Renal pelvis (tissue), 1 donor: ENCODE measurements at regions not wholly inside any gene's neighbourhood (a gene's known extent, or its start where the extent isn't known, plus 50 kb on each side); places are given as distances from the start of the nearest gene placed in this dataset.
"Not testable (repeated sequence)": the region's sequence is repeated elsewhere in the genome, so short reads cannot be mapped to it uniquely, and the experiment has no call there.

ENCODE experiments used
- DNase-seq: peaks from one replicate; pipeline ENCODE4 v3.0.0-alpha.2; 2013

DNA sequence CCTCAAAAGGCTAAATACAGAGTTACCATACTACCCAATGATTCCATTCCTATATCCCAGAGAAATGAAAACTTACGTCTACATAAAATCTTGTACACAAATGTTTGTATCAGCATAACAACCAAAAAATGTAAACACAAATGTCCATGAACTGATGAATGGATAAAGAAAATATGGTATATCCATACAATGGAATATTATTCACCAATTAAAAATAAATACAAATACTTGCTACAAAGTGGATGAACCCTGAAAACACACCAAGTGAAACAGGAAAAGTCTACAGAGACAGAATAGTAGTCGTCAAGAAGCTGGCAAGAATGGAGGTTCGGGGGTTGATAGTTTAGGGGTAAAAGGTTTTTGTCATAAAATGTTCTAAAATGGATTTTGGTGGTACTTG, 54.0 kb upstream of the ANKRD28 start:
- no peak for DNase-seq

DNA sequence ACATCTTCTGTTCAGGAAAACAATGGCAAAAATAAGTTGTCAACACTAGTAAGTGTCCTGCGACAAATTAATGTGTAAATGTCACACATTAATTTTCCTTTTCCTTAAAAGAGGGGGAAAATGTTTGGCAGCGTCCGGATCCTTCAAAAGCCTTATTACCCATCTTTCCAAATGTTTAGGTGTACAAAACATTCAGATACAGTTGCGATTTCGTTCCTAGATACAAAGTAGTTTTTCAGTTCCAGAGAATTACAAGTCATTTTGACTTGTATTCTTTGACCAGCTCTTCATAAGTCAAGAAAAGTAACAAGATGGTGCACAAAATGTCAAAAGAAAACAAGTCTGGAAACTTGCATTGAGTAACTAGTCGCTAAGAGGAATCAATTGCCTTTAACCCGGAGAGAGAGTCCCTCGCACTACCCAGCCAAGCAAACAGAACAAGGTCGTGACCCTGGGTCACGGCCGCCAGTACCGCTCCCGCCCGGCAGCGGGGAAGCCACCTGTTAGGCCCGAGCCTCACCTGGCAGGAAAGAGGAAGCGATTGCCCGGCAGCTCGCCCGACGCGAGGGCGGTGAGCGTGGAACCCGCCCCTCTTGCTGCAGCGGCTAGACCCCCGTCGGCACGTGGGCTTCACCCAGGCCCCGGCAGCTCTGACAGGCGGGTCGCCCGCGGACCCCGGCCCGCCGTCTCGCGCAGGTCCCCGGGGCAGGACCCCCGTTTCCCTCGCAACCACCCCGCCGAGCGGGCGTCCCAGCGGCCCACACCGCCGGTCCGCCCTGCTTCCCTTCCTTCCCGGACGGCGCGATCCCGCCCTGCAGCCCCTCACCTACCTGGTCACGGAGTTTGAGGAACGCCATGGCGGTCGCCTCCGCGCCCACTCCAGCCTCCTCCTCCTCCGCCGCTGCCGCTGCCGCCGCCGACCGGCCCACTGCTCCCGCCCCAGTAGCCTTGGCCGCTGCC, 61.0 kb upstream of the ANKRD28 start:
- peak; percentile 48 for DNase-seq

DNA sequence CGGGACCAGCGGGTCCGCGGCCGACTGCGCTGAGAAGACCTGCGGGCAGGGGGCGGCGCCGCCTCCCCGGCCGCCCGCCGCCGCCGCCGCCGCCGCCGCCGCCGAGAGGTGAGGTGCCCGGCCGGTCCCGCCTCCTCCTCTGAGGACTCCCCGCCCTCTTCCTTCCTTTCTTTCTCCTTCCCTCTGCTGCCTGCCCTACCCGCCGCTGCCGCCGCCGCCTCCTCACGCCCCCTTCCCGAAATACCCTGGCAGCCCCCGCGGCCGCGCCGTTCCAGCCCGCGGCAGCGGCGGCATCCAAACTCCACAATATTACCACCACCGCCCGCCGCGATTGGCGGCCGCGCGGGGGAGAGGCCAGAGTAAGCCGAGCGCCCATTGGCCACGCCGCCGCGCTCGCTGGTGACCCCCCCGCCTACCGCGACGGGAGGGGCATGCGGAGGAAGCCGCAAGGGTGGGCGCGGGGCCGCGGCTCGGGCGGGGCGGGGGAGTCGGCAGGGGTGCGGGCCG, 61.8 kb upstream of the ANKRD28 start:
- peak; percentile 88 for DNase-seq

DNA sequence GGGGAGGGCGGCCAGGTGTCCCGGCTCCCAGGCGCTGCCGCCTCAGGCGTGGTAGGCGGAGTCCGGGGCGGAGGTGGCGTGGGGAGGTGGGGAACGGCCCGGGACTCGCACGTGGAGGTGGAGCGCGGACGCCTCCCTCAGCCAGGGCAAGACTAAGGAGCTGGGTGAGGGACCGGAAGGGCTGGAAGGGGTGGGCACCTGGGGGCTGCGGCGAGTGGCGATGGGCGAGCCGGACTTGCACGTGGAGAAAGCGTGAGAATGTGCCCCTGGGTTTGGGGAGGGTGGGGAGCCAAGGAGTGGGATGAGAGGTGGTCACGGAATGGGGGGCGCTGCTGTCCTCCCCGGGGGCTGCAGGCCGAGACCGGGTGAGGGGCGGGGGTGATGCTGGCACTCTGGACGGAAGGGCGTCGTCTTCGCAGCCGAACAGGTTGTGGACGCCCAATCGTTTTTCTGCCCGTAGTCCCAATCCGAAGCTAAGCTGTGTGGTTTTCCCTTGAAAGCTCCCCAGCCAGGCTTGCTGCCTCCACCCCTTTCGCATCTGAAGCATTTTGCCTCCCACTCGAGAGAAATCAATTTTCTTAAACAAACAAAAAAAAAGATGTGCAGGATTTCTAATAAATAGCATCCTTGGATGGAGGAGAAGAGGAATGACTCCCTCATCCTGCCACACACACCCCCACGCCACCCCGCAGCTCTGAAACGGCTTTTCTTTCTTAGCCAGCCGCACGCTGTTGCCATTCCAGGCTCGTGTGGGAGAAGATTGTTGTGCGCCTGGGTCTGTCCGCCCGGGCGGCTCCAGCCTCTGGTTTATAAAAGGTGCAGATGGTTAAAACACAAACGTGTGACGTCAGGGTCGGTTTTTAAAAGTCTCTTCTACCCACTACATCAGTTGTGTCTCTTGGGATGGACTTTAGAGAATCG, 62.5 kb upstream of the ANKRD28 start:
- peak; percentile 54 for DNase-seq

DNA sequence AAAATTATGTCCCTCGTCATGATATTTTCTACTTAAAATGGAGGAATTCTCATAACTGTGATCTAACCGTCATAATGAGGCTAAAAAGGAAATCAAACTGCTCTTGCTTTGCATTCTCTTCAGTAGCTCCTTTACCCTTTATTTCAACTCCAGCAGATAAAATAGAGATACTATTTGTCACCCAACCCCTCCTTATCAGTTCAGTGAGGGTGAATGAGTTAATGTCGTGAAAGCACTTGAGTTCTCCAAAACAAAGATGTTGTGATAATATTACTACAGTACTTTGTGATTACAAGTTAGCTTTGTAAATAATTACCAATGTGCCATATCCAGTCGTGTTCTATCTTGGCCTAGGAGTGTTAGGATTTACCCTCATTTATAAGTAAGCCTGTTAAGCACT, 63.4 kb upstream of the ANKRD28 start:
- DNase-seq = no peak

DNA sequence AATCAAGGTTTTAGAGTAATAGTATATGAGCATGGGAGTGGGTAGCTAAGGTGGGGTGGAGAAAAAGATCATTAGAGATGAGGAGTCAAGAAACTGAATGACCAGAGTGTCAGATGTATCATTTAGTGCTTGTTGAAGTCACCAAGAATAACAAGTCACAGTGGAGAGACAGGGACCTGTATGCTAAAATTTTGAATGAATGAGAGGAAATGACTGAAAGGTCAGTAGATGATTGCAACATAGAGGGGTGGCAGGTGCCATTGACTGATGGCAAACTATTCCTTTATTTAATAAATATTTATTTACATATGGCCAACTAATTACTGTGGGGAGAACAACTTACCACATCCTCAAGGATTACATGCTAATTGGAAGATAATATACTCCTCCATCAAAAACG, 75.0 kb upstream of the ANKRD28 start:
- no peak for DNase-seq

DNA sequence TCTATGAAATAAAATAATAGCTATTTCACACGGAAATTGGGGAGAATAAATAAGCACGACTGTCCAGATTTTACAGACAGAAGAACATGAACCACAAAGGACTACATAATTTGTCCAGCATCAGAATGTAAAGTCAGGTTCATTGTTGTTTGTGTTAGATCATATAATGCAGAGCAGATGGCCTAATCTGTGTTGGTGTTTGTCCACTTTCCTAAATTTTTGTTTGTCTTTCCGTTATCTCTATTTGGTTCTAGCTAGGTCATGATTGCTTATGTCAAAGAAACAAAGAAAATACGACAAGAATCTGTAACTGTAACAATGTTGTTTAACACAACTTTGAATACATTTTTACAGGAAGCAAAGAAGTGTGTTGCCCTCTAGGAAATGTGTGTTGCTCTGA, 75.6 kb upstream of the ANKRD28 start:
- no peak for DNase-seq

DNA sequence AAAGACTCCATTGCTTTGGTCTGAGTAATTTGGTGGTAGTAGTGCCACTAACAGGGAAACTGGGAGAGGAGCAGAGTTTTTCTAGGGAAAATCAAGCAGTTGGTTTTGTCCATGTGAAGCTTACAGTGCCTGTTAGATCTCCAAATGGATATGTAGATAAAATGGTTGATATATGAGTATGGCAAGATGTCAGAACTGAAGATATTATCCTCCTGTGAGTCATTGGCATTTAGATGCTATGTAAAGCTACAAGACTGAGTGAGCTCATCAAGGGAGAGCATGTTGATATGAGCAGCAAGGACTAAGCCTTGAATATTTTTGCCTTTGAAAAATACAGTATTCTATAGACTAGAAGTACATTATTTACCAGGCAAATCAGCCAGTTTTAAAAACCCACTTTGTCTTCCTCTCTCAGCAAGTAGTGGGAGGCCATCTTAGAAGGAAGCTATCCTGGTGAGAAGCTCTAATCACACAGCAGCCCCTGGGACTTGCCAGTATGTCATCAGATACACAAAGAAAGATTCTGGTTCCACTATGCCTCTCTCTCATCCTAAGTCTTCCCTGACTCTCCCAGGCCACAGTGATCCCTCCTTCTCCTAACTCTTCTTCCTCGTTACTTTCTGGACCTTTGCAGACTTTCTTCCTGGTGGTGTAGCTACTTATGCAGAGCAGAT, 77.4 kb upstream of the ANKRD28 start:
- no peak for DNase-seq

DNA sequence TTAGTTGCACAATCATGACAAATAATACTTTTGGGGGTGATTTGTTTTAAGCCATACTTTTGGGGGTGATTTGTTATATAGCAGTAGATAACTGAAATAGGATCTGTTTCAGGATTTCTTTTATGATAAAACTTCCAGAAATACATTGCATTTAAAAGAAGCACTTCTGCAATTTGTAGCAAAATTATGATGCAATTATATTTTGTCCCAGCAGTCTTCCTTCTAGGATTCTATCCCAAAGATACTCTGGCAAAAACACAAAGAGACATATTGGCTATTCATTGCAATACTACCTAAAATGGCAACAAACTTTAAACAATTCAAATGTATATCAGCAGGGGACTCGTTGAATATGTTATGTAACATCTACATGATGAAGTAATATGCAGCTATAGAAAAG, 78.9 kb upstream of the ANKRD28 start:
- no peak for DNase-seq

DNA sequence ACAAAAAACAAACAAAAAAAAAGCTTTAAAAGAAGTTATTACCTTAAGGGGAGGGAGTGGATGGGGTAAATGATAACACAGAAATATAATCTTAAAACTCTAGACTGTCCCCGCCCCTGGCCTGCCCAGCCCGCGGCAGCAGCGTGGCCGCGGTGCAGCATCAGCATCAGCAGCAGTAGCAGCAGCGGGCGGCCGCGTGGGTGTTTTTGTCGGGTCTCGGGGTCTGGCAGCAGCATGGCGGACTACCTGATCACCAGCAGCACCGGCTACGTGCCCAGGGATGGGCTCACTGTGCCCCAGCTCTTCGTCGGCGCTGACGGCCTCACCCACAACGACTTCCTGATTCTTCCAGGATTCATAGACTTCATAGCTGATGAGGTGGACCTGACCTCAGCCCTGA, 80.0 kb upstream of the ANKRD28 start:
- no peak for DNase-seq

DNA sequence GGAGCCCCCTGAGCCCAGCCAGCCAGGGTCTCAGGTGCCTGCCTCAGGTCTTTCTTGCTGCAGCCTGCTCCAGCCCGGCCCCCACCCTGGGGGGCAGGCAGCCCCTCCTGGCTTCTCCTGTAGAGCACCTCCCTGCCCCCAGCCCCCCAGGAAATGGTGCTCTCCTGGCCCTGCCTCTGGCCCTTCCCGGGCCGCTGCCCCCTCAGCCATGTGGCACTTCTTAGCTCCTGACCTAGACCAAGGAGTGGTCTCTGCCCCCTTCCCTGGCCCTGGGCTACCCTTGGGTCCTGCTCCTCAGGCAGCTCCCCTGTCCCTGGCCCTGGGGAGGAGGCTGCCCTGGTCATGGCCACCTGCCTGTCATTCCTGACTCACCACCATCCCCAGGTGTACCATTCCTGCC, 82.0 kb upstream of the ANKRD28 start:
- DNase-seq = not testable (repeated sequence)

DNA sequence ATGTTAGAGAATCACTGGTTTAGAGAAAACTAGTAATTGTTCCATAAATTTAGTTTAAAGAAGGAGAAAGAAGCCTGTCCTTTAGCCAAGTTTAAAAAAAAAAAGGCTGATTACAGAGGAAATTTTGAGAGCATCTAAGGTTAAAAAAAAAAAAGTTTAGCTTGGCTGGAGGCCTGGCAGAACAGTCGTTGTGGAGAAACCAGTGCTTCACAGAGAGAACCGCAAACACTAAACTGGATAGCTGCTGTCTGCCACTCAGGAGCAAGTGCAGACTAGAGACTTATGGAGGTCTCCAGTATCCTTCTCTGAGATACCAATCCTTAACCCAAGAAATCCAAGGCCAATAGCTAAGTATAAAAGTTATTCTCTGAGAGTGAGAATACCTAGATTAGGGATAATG, 84.8 kb upstream of the ANKRD28 start:
- no peak for DNase-seq

DNA sequence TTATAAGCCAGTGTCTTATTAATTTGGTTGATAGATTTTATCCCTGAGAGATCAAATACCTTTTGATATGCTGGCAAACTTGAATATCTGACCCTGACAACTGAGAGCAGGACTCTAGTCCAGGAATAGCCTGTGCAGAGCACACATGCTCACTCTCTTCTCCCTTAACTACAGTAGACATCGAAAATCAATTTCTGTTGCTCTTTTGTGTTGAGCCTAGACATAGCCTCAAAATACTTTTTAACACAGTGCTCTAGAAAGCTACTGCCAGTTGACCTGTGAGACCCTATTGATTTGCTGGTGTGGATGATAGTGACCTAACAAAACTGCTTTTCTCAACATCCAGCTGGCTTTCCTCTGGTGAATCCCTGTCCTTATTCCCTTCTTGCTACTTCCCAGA, 86.4 kb upstream of the ANKRD28 start:
- DNase-seq = no peak

DNA sequence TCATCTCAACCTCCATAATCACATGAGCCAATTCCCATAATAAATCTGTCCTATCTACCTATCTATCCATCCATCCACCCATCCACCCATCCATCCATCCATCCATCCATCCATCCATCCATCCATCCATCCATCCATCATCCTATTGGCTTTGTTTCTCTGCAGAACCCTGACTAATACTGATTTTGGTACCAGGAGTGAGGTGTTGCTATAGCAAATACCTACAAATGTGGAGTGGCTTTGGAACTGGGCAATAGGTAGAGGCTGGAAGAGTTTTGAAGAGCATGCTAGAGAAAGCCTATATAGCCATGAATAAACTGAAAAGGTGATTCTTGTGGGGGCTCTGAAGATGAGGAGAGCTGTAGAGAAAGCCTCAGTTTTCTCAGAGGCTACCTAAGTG, 88.7 kb upstream of the ANKRD28 start:
- DNase-seq = no peak

DNA sequence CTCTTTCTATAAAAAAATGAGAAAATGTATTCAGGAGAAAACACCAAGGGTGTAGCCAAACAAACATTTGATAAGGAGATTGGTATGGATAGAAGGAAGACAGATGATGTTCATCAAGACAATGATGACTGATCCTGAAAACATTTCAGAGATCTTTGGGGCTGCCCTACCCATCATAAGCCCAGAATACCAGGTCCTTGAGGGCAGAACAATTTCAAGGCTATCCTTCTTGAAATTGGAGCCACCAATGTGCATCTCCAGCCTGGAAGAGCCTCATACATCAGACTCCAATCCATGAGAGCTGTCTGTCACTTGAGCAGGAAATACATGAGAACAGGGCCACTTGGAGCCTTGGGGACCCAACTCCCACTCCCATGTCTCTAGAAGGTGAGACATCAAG, 89.5 kb upstream of the ANKRD28 start:
- no peak for DNase-seq

DNA sequence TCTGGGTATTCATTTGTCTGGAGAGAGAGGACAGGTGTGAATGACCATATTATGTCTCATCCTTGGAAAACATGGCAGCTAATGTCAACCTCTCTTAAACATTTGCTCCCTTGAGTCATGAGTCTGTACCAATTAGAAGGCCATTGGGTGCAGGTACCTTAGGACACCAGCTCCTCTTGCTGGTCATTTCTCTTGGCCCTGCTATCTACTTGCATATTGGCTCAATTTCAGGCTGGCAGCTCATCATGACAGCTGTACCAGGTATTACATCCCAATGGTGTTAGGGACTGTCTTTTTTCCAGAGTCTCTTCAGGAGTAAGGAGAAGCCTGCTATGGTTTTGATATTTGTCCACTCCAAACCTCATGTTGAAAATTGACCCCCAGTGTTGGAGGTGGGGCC, 92.2 kb upstream of the ANKRD28 start:
- no peak for DNase-seq

DNA sequence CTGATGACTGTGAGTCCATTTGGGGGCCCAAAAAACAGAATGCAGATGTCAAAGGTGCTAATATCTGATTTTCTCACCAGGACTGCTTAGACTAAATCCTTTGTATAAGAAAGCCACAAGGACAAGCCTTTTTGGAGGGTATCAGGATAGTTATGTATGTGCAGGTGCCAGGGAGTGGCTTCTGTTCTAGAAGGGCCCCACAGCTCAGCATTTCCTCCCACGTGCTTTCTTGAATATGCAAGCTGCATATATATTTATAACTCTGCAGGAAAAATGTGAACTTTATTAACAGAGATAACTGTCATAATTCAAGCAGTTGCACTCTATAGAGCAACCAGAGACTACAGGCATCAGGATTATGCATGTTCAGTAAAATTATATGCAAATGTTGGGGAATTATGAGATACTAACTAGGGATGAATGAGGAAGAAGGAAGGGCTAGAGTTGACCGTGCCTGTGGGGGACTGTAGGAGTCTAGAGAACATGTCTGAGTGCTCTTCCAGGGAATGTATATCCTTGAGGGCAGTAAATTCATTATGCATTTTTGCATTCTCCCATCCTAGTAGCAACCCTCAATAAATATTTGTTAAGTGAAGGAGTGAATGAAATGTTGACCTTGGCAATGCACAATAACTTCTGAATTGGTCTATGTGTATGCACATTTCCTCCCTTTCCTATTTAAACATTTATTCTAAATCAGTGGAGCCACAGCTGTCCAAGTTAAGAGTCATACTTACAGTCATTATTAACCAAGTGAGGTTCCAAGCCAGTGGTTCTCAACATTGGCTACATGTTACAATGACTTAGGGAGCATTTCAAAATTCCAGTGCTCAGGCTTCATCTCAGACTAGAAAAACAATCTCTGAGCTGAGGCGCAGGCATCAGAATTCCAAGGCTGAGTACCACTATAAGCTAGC, 94.8 kb upstream of the ANKRD28 start:
- DNase-seq = peak; percentile 33

DNA sequence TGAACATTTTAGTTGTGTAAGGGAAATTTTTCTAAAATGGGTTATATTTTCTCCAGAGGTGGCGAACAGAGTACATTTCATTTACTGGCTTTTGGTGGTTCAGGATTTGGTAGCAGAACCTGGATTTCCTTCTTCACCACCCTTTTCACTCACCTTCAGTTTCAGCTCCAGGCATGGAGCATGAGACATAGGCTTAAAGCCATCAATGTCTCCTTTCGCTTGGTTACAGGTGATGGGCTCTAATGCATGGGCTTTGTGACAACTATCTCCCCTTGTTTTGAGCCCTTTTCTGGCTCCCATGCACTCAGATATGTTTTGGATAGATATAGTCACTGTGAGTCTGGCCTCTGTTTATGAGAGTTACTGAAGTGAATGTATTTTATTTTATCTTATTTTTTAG, 96.6 kb upstream of the ANKRD28 start:
- no peak for DNase-seq

DNA sequence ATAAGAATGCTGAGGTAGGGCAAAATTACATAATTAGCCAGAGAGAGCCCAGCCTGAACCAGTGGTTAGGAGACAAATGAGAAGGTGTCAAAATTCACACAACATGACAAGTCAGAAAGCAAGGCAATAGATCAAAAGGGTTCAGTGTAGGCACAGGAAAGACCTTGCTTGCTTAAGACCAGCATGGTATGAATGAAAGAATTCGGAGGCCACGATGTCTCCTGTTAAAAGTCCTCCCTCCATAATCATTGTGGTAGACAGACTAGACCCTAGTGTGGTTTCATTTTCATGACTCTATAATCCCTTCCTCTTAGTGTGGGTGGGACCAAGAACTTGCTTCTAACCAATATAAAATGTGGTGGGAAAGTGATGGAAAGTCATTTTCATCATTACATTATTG, 98.7 kb upstream of the ANKRD28 start:
- no peak for DNase-seq

DNA sequence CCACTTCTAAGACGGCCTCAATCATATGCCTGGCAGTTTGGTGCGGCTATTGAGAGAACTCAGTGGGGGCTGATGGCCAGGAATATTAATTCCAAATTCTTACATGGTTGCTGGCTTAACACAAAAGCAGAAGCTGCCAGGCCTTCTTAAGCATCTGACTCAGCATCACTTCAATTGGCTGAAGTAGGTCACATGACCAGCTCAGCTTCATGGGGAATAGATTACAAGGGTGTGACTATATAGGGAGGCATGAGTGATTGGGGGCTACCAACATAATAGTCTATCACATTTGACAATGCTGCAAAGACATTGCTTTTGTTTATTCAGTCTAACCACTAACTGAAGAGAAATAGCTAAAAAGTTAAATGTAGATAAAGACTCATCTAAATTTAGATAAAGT, 101.6 kb upstream of the ANKRD28 start:
- no peak for DNase-seq

DNA sequence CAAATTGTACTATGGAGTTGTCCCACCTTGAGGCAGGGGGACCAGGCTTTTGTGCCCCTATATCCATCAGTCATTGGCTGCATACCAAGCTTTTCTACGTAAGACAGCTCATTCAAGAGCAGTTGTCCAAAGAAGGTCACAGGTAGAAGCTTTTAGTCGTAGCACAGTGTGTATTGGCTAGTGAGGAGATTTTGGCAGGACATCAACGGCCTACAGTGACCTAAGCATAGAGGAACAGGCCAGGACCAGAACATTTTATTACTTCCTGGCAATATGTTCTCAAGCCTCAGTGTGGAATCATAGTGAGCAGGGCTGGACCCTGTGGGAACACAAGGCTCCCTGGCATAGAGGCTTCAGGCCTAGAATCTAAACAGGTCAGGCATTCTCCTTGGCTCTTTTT, 105.4 kb upstream of the ANKRD28 start:
- peak; percentile 3 for DNase-seq
